ENCODE measurements at regions not wholly inside any gene's neighbourhood (a gene's known extent, or its start where the extent isn't known, plus 50 kb on each side); places are given as distances from the start of the nearest gene placed in this dataset.
A peak's percentile ranks its signal among the peaks of the same experiment; 100 is the strongest.

- peak overlapping the region in 1 of 2 donors; percentile 81 for H3K27ac ChIP-seq (ENCODE audit: low read depth in 1 of 2, low read length in 1 of 2)
- no peak for TF ChIP-seq CTCF (IDR thresholded peaks at IDR 0.05; ENCODE audit: control extremely low read depth, extremely low read depth)
- WGBS, 2 donors: 39 to 76% methylated on average over 8 of the region's 8 CpGs
These were observed 163.2 kb upstream of the TWIST2 start for GRCh38 chr2:238684362-238685326.

DNA sequence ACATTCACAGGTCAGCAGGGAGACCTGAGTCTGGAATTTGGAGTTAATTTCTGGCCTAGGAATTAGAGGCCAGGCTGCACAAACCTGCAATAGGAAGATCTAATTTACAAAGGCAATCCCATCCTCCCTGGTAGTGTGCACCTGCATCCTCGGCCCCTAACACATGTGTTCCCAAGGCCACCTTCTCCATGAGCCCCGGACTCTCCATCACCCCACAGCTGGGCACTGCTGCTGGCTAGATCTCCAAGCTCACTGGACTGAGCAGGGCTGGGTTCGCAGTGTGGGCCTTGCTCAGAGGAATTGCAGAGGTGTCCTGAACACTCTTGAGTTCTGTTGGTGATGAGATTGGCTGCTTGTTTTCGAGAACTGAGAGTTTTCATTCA, 162.6 kb upstream of the TWIST2 start:
- TF ChIP-seq CTCF (IDR thresholded peaks at IDR 0.05; ENCODE audit: control extremely low read depth, extremely low read depth): no peak
- ATAC-seq (ENCODE audit: insufficient read depth, low FRiP score): no peak

More at GRCh38 chr2:238684362-238685326, 163.2 kb upstream of the TWIST2 start:
- Histone ChIP-seq H3K9ac (ENCODE audit: insufficient read depth in 1 of 2, low read length in 2 of 2) (no peak overlapping the region), H3K4me3 (no peak overlapping the region), H3K27me3 (ENCODE audit: control insufficient read depth in 3 of 3, insufficient read depth in 3 of 3, low read length in 2 of 3) (peaks cover 0 to 2% (median 0%) of the 10 kb centered on the region in 3 donors), H3K4me1 (ENCODE audit: control insufficient read depth in 5 of 5, insufficient read depth in 5 of 5, low read length in 5 of 5) (no peaks in the 10 kb centered on the region), H3K9me3 (ENCODE audit: control insufficient read depth in 4 of 4, insufficient read depth in 3 of 4, low read length in 3 of 4) (peaks cover 0 to 2% (median 0%) of the 10 kb centered on the region in 4 donors), H3K36me3 (ENCODE audit: control insufficient read depth in 4 of 4, insufficient read depth in 4 of 4, low read length in 4 of 4) (no peaks in the 10 kb centered on the region)
- DNase-seq (no peak), ATAC-seq (ENCODE audit: insufficient read depth, low FRiP score) (peak; percentile 88)

GRCh38 chr2:238685713-238686112, 162.2 kb upstream of the TWIST2 start:
- ATAC-seq (ENCODE audit: insufficient read depth, low FRiP score) (no peak), DNase-seq (no peak)
- Histone ChIP-seq H3K27me3 (ENCODE audit: control insufficient read depth in 3 of 3, insufficient read depth in 3 of 3, low read length in 2 of 3) (peaks cover 0 to 2% (median 0%) of the 10 kb centered on the region in 3 donors), H3K4me1 (ENCODE audit: control insufficient read depth in 5 of 5, insufficient read depth in 5 of 5, low read length in 5 of 5) (no peaks in the 10 kb centered on the region), H3K9me3 (ENCODE audit: control insufficient read depth in 4 of 4, insufficient read depth in 3 of 4, low read length in 3 of 4) (peaks cover 0 to 2% (median 0%) of the 10 kb centered on the region in 4 donors), H3K4me3 (no peak overlapping the region), H3K36me3 (ENCODE audit: control insufficient read depth in 4 of 4, insufficient read depth in 4 of 4, low read length in 4 of 4) (no peaks in the 10 kb centered on the region), H3K9ac (ENCODE audit: insufficient read depth in 1 of 2, low read length in 2 of 2) (no peak overlapping the region), H3K27ac (ENCODE audit: low read depth in 1 of 2, low read length in 1 of 2) (no peak overlapping the region)
- no peak for TF ChIP-seq CTCF (IDR thresholded peaks at IDR 0.05; ENCODE audit: control extremely low read depth, extremely low read depth)
- WGBS, 2 donors: 81 to 88% methylated on average over 2 of the region's 2 CpGs

More for the DNA sequence above, 162.6 kb upstream of the TWIST2 start:
- Histone ChIP-seq H3K4me1 (ENCODE audit: control insufficient read depth in 5 of 5, insufficient read depth in 5 of 5, low read length in 5 of 5) (no peaks in the 10 kb centered on the region), H3K27ac (ENCODE audit: low read depth in 1 of 2, low read length in 1 of 2) (peak overlapping the region in 1 of 2 donors; percentile 81), H3K4me3 (no peak overlapping the region), H3K36me3 (ENCODE audit: control insufficient read depth in 4 of 4, insufficient read depth in 4 of 4, low read length in 4 of 4) (no peaks in the 10 kb centered on the region), H3K27me3 (ENCODE audit: control insufficient read depth in 3 of 3, insufficient read depth in 3 of 3, low read length in 2 of 3) (peaks cover 0 to 2% (median 0%) of the 10 kb centered on the region in 3 donors), H3K9me3 (ENCODE audit: control insufficient read depth in 4 of 4, insufficient read depth in 3 of 4, low read length in 3 of 4) (peaks cover 0 to 2% (median 0%) of the 10 kb centered on the region in 4 donors), H3K9ac (ENCODE audit: insufficient read depth in 1 of 2, low read length in 2 of 2) (no peak overlapping the region)
- no peak for DNase-seq
- WGBS, 2 donors: 95 to 98% methylated on average over 4 of the region's 4 CpGs
